Forelimb muscle (tissue), 1 donor: ENCODE measurements at regions not wholly inside any gene's neighbourhood (a gene's known extent, or its start where the extent isn't known, plus 50 kb on each side); places are given as distances from the start of the nearest gene placed in this dataset.

ENCODE experiments used
- DNase-seq: peaks from one replicate; pipeline ENCODE4 v3.0.0-alpha.2; 2013; ENCODE audit warnings: low read depth

- DNase-seq = no peak
Observed at GRCh38 chr5:68534131-68534940, 318.8 kb downstream of the PIK3R1 start.

GRCh38 chr5:68534956-68535520 lies 319.5 kb downstream of the PIK3R1 start:
- DNase-seq = no peak

- DNase-seq = no peak
Observed at GRCh38 chr5:68538814-68539420, 323.4 kb downstream of the PIK3R1 start.

- DNase-seq = no peak
Observed at GRCh38 chr5:68540798-68541590, 325.4 kb downstream of the PIK3R1 start.

GRCh38 chr5:68542207-68542606 lies 326.7 kb downstream of the PIK3R1 start:
- no peak for DNase-seq

GRCh38 chr5:68543212-68543611 lies 327.7 kb downstream of the PIK3R1 start:
- DNase-seq = no peak

- DNase-seq = no peak
Observed at GRCh38 chr5:68544091-68544647, 328.6 kb downstream of the PIK3R1 start.

- no peak for DNase-seq
Observed at GRCh38 chr5:68544648-68545552, 329.3 kb downstream of the PIK3R1 start.

GRCh38 chr5:68545636-68546295 lies 330.2 kb downstream of the PIK3R1 start:
- no peak for DNase-seq

GRCh38 chr5:68547056-68547455 lies 331.5 kb downstream of the PIK3R1 start:
- no peak for DNase-seq

GRCh38 chr5:68547622-68548021 lies 332.1 kb downstream of the PIK3R1 start:
- DNase-seq = no peak

GRCh38 chr5:68548959-68549676 lies 333.6 kb downstream of the PIK3R1 start:
- DNase-seq = no peak

- no peak for DNase-seq
Observed at GRCh38 chr5:68550015-68550414, 334.5 kb downstream of the PIK3R1 start.

- no peak for DNase-seq
Observed at GRCh38 chr5:68551436-68551835, 335.9 kb downstream of the PIK3R1 start.

GRCh38 chr5:68554571-68555279 lies 339.2 kb downstream of the PIK3R1 start:
- no peak for DNase-seq

GRCh38 chr5:68555907-68556681 lies 340.5 kb downstream of the PIK3R1 start:
- no peak for DNase-seq

GRCh38 chr5:68557162-68557936 lies 341.8 kb downstream of the PIK3R1 start:
- no peak for DNase-seq
